ENCODE measurements at regions not wholly inside any gene's neighbourhood (a gene's known extent, or its start where the extent isn't known, plus 50 kb on each side); places are given as distances from the start of the nearest gene placed in this dataset.

- Histone ChIP-seq H3K4me1 (ENCODE audit: control insufficient read depth in 2 of 2, insufficient read depth in 2 of 2, low read length in 2 of 2) (no peaks in the 10 kb centered on the region), H3K27ac (ENCODE audit: low read depth in 2 of 2, low read length in 2 of 2) (no peak overlapping the region), H3K27me3 (ENCODE audit: control insufficient read depth in 2 of 2, insufficient read depth in 2 of 2, low read length in 2 of 2) (no peaks in the 10 kb centered on the region), H3K4me3 (ENCODE audit: low read length in 2 of 2) (no peak overlapping the region), H3K9me3 (ENCODE audit: control insufficient read depth in 2 of 2, low read length in 2 of 2) (no peaks in the 10 kb centered on the region), H3K9ac (ENCODE audit: low read depth in 1 of 2, low read length in 2 of 2) (no peak overlapping the region), H3K36me3 (ENCODE audit: control insufficient read depth in 2 of 2, insufficient read depth in 2 of 2, low read length in 2 of 2) (no peaks in the 10 kb centered on the region)
Observed at GRCh38 chr5:93078082-93079038, 502.7 kb downstream of the NR2F1-AS1 start.

- H3K27ac ChIP-seq (ENCODE audit: low read depth in 2 of 2, low read length in 2 of 2): no peak overlapping the region
- no peak overlapping the region for H3K9ac ChIP-seq (ENCODE audit: low read depth in 1 of 2, low read length in 2 of 2)
- no peaks in the 10 kb centered on the region for H3K27me3 ChIP-seq (ENCODE audit: control insufficient read depth in 2 of 2, insufficient read depth in 2 of 2, low read length in 2 of 2)
- no peaks in the 10 kb centered on the region for H3K4me1 ChIP-seq (ENCODE audit: control insufficient read depth in 2 of 2, insufficient read depth in 2 of 2, low read length in 2 of 2)
- no peaks in the 10 kb centered on the region for H3K9me3 ChIP-seq (ENCODE audit: control insufficient read depth in 2 of 2, low read length in 2 of 2)
- no peaks in the 10 kb centered on the region for H3K36me3 ChIP-seq (ENCODE audit: control insufficient read depth in 2 of 2, insufficient read depth in 2 of 2, low read length in 2 of 2)
- no peak overlapping the region for H3K4me3 ChIP-seq (ENCODE audit: low read length in 2 of 2)
Observed at GRCh38 chr5:93076566-93076965, 504.5 kb downstream of the NR2F1-AS1 start.

GRCh38 chr5:93076096-93076495 lies 504.9 kb downstream of the NR2F1-AS1 start:
- Histone ChIP-seq H3K4me1 (ENCODE audit: control insufficient read depth in 2 of 2, insufficient read depth in 2 of 2, low read length in 2 of 2) (no peaks in the 10 kb centered on the region), H3K36me3 (ENCODE audit: control insufficient read depth in 2 of 2, insufficient read depth in 2 of 2, low read length in 2 of 2) (no peaks in the 10 kb centered on the region), H3K9ac (ENCODE audit: low read depth in 1 of 2, low read length in 2 of 2) (no peak overlapping the region), H3K27ac (ENCODE audit: low read depth in 2 of 2, low read length in 2 of 2) (no peak overlapping the region), H3K27me3 (ENCODE audit: control insufficient read depth in 2 of 2, insufficient read depth in 2 of 2, low read length in 2 of 2) (no peaks in the 10 kb centered on the region), H3K4me3 (ENCODE audit: low read length in 2 of 2) (no peak overlapping the region), H3K9me3 (ENCODE audit: control insufficient read depth in 2 of 2, low read length in 2 of 2) (no peaks in the 10 kb centered on the region)

- Histone ChIP-seq H3K27me3 (ENCODE audit: control insufficient read depth in 2 of 2, insufficient read depth in 2 of 2, low read length in 2 of 2) (no peaks in the 10 kb centered on the region), H3K9me3 (ENCODE audit: control insufficient read depth in 2 of 2, low read length in 2 of 2) (no peaks in the 10 kb centered on the region), H3K9ac (ENCODE audit: low read depth in 1 of 2, low read length in 2 of 2) (no peak overlapping the region), H3K36me3 (ENCODE audit: control insufficient read depth in 2 of 2, insufficient read depth in 2 of 2, low read length in 2 of 2) (no peaks in the 10 kb centered on the region), H3K4me3 (ENCODE audit: low read length in 2 of 2) (no peak overlapping the region), H3K27ac (ENCODE audit: low read depth in 2 of 2, low read length in 2 of 2) (no peak overlapping the region), H3K4me1 (ENCODE audit: control insufficient read depth in 2 of 2, insufficient read depth in 2 of 2, low read length in 2 of 2) (no peaks in the 10 kb centered on the region)
Observed at GRCh38 chr5:93073547-93073946, 507.5 kb downstream of the NR2F1-AS1 start.

GRCh38 chr5:93072831-93073459 lies 508.1 kb downstream of the NR2F1-AS1 start:
- no peak overlapping the region for H3K4me3 ChIP-seq (ENCODE audit: low read length in 2 of 2)
- no peaks in the 10 kb centered on the region for H3K9me3 ChIP-seq (ENCODE audit: control insufficient read depth in 2 of 2, low read length in 2 of 2)
- no peak overlapping the region for H3K27ac ChIP-seq (ENCODE audit: low read depth in 2 of 2, low read length in 2 of 2)
- H3K4me1 ChIP-seq (ENCODE audit: control insufficient read depth in 2 of 2, insufficient read depth in 2 of 2, low read length in 2 of 2): no peaks in the 10 kb centered on the region
- H3K36me3 ChIP-seq (ENCODE audit: control insufficient read depth in 2 of 2, insufficient read depth in 2 of 2, low read length in 2 of 2): no peaks in the 10 kb centered on the region
- H3K9ac ChIP-seq (ENCODE audit: low read depth in 1 of 2, low read length in 2 of 2): no peak overlapping the region
- no peaks in the 10 kb centered on the region for H3K27me3 ChIP-seq (ENCODE audit: control insufficient read depth in 2 of 2, insufficient read depth in 2 of 2, low read length in 2 of 2)

GRCh38 chr5:93071710-93072109 lies 509.3 kb downstream of the NR2F1-AS1 start:
- H3K27me3 ChIP-seq (ENCODE audit: control insufficient read depth in 2 of 2, insufficient read depth in 2 of 2, low read length in 2 of 2): no peaks in the 10 kb centered on the region
- no peaks in the 10 kb centered on the region for H3K36me3 ChIP-seq (ENCODE audit: control insufficient read depth in 2 of 2, insufficient read depth in 2 of 2, low read length in 2 of 2)

GRCh38 chr5:93070938-93071337 lies 510.1 kb downstream of the NR2F1-AS1 start:
- Histone ChIP-seq H3K9ac (ENCODE audit: low read depth in 1 of 2, low read length in 2 of 2) (no peak overlapping the region), H3K36me3 (ENCODE audit: control insufficient read depth in 2 of 2, insufficient read depth in 2 of 2, low read length in 2 of 2) (no peaks in the 10 kb centered on the region), H3K9me3 (ENCODE audit: control insufficient read depth in 2 of 2, low read length in 2 of 2) (no peaks in the 10 kb centered on the region), H3K4me1 (ENCODE audit: control insufficient read depth in 2 of 2, insufficient read depth in 2 of 2, low read length in 2 of 2) (no peaks in the 10 kb centered on the region), H3K27me3 (ENCODE audit: control insufficient read depth in 2 of 2, insufficient read depth in 2 of 2, low read length in 2 of 2) (no peaks in the 10 kb centered on the region), H3K4me3 (ENCODE audit: low read length in 2 of 2) (no peak overlapping the region), H3K27ac (ENCODE audit: low read depth in 2 of 2, low read length in 2 of 2) (no peak overlapping the region)

More at GRCh38 chr5:93071710-93072109, 509.3 kb downstream of the NR2F1-AS1 start:
- no peak overlapping the region for H3K27ac ChIP-seq (ENCODE audit: low read depth in 2 of 2, low read length in 2 of 2)
- no peak overlapping the region for H3K4me3 ChIP-seq (ENCODE audit: low read length in 2 of 2)
- no peak overlapping the region for H3K9ac ChIP-seq (ENCODE audit: low read depth in 1 of 2, low read length in 2 of 2)
- H3K4me1 ChIP-seq (ENCODE audit: control insufficient read depth in 2 of 2, insufficient read depth in 2 of 2, low read length in 2 of 2): no peaks in the 10 kb centered on the region
- no peaks in the 10 kb centered on the region for H3K9me3 ChIP-seq (ENCODE audit: control insufficient read depth in 2 of 2, low read length in 2 of 2)

GRCh38 chr5:93069276-93069675 lies 511.7 kb downstream of the NR2F1-AS1 start:
- Histone ChIP-seq H3K4me3 (ENCODE audit: low read length in 2 of 2) (no peak overlapping the region), H3K9me3 (ENCODE audit: control insufficient read depth in 2 of 2, low read length in 2 of 2) (no peaks in the 10 kb centered on the region), H3K27ac (ENCODE audit: low read depth in 2 of 2, low read length in 2 of 2) (no peak overlapping the region), H3K4me1 (ENCODE audit: control insufficient read depth in 2 of 2, insufficient read depth in 2 of 2, low read length in 2 of 2) (no peaks in the 10 kb centered on the region), H3K9ac (ENCODE audit: low read depth in 1 of 2, low read length in 2 of 2) (no peak overlapping the region), H3K27me3 (ENCODE audit: control insufficient read depth in 2 of 2, insufficient read depth in 2 of 2, low read length in 2 of 2) (no peaks in the 10 kb centered on the region), H3K36me3 (ENCODE audit: control insufficient read depth in 2 of 2, insufficient read depth in 2 of 2, low read length in 2 of 2) (no peaks in the 10 kb centered on the region)

- H3K27ac ChIP-seq (ENCODE audit: low read depth in 2 of 2, low read length in 2 of 2): no peak overlapping the region
- no peak overlapping the region for H3K4me3 ChIP-seq (ENCODE audit: low read length in 2 of 2)
- H3K27me3 ChIP-seq (ENCODE audit: control insufficient read depth in 2 of 2, insufficient read depth in 2 of 2, low read length in 2 of 2): no peaks in the 10 kb centered on the region
- H3K36me3 ChIP-seq (ENCODE audit: control insufficient read depth in 2 of 2, insufficient read depth in 2 of 2, low read length in 2 of 2): no peaks in the 10 kb centered on the region
- H3K9me3 ChIP-seq (ENCODE audit: control insufficient read depth in 2 of 2, low read length in 2 of 2): no peaks in the 10 kb centered on the region
- no peak overlapping the region for H3K9ac ChIP-seq (ENCODE audit: low read depth in 1 of 2, low read length in 2 of 2)
- no peaks in the 10 kb centered on the region for H3K4me1 ChIP-seq (ENCODE audit: control insufficient read depth in 2 of 2, insufficient read depth in 2 of 2, low read length in 2 of 2)
Observed at GRCh38 chr5:93062548-93062947, 518.5 kb downstream of the NR2F1-AS1 start.

- Histone ChIP-seq H3K9ac (ENCODE audit: low read depth in 1 of 2, low read length in 2 of 2) (no peak overlapping the region), H3K27me3 (ENCODE audit: control insufficient read depth in 2 of 2, insufficient read depth in 2 of 2, low read length in 2 of 2) (no peaks in the 10 kb centered on the region), H3K36me3 (ENCODE audit: control insufficient read depth in 2 of 2, insufficient read depth in 2 of 2, low read length in 2 of 2) (no peaks in the 10 kb centered on the region), H3K27ac (ENCODE audit: low read depth in 2 of 2, low read length in 2 of 2) (no peak overlapping the region), H3K9me3 (ENCODE audit: control insufficient read depth in 2 of 2, low read length in 2 of 2) (no peaks in the 10 kb centered on the region), H3K4me3 (ENCODE audit: low read length in 2 of 2) (no peak overlapping the region), H3K4me1 (ENCODE audit: control insufficient read depth in 2 of 2, insufficient read depth in 2 of 2, low read length in 2 of 2) (no peaks in the 10 kb centered on the region)
Observed at GRCh38 chr5:93058309-93058708, 522.7 kb downstream of the NR2F1-AS1 start.

Data from mucosa of rectum (tissue), 2 donors.